Stimulated activated CD8-positive, alpha-beta memory T cell treated with anti-CD3 and anti-CD28 coated beads, Interleukin-12 subunit alpha, Interleukin-12 subunit beta, amount 100 ng/mL, for 24 hours (primary cell): ENCODE measurements at regions not wholly inside any gene's neighbourhood (a gene's known extent, or its start where the extent isn't known, plus 50 kb on each side); places are given as distances from the start of the nearest gene placed in this dataset.

Experiments used
- DNase-seq: peaks from one replicate; pipeline ENCODE4 v3.0.0-alpha.2; 2020; ENCODE audit errors: extremely low read depth

DNA sequence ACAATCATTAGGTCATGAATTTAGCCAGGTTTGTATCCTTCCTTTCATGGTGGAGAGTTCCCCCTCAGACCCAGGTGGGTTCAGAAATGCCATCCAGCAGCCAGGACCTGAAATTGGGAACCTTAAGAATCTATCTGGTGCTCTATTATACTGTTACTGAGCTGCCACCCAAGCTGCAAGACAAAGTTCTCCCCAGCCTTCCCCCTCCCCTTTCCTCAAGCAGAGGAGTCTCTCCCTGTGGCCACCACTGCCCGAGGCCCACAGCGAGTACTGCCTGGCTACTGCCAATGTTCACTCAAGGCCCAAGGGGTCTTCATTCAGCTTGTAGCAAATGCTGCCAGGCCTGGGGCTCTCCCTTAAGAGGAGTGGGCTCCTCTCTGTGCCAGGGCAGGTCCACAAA is 133.8 kb downstream of the TMEM38B start:
- no peak for DNase-seq

DNA sequence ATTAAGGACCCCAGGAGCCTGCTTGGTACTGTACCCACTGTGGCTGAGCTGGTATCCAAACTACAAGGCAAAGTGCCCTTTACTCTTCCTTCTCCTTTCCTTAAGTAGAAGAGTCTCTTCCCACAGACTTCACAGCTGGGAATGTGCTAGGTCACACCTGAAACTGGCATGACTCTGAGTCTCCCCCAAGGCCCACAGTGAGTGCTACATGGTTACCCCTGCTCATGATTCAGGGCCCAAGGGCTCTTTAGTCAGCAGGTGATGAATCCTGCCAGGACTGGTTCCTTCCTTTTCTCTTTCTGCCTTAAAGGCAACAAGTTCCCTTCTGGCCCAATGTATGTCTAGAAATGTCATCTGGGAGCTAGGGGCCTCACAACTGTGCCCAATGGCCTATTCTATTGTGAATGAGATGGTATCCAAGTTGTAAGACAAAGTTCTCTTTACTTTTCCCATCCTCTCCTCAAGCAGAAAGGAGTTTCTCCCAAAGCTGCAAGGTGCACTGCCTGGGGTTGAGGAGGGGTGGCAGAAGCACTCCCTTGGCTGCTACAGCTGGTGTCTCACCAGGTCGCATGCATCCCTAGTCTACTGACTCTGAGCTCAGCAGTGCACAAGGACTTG is 134.4 kb downstream of the TMEM38B start:
- DNase-seq, result no peak

DNA sequence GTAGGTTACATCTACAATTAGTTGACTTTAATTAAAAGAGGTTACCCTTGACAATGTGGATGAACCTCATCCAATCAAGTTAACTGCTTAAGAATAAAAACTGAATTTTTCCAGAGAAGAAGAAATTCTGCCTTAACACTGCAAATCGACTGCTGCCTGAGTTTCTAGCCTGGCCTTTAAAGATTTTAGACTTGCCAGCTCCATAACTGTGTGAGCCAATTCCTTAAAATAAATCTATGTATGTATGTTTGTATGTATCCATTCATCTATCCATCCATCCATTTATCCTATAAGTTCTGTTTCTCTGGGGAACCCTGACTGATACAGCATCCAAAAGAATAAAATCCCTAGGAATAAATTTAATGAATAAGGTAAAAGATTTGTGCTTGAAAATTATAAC is 136.1 kb downstream of the TMEM38B start:
- no peak for DNase-seq

DNA sequence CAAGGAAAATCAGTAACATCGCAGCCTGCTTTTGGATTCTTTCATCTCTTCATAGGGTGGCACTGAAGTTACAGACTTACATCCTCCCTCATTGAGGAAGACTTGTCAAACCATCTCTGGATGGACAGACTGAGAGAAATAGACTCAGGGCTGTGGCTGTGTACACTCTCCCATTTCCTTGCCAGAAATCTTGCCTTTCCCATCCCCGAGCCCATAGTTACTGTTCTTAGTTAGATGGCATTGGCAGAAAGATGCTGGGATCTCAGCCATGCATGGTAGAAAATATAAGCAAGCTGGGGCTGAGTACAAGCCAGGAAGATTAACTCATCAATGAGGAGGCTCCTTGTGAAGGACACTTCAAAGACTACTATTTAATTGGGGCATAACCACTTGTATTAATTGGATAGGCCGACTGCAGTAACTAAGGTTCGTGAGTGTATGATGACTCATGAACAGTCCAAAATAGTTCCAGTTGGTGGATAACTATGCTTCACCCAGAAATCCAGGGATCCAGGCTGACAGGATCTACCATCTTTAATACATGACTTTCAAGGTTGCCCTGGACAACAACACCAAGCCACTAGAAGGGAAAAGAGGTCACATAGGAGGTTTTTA is 137.9 kb downstream of the TMEM38B start:
- DNase-seq, result no peak

DNA sequence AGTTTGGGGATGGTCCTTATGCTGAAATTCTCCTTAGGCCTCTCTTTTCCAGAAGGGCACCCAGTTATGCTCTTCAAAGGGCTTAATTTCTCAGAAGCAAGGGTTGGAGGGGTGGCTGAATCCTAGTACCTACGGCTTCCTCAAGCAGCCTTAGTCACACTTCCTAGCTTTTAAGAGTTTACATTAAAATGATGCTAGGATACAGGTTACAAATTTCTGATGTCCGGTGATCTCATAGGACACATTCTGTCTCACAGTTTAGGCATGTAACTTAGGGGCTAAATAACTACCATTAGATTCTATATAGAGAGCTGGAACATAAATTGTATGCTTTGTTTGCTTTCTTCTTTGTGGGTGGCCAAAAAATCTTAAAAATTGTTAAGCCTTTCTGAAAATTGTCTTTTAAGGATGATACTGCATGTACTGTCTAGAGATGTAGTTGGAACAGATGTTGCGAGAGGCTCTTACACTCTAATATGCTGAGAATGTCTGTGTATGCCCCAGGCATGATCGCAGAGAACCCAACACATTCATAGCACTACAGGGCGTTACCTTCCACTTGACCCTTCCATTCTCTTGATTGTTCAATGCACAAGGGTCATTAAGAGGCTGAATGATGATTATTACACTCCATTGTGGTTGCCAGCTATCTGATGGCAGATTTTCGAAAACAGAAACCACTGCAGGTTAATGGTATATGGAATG is 139.1 kb downstream of the TMEM38B start:
- no peak for DNase-seq

DNA sequence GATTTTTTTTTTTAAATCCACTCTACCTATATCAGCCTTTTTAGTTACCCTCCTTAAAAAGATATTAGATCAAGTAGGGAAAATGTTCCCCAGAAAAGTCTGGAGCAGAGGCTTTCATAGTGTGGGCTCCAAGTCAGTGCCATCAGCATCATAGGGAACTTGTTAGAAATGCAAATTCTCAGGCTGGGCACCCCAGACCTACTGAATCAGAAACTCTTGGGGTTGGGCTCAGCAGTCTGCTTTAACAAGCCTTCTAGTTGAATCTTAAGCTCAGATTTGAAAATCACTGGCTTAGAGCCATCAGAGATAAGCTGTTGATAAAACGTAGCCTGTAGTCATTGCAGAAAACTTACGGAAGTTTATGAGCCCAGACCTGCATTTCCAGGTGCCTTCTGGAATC is 140.1 kb downstream of the TMEM38B start:
- DNase-seq, result no peak

DNA sequence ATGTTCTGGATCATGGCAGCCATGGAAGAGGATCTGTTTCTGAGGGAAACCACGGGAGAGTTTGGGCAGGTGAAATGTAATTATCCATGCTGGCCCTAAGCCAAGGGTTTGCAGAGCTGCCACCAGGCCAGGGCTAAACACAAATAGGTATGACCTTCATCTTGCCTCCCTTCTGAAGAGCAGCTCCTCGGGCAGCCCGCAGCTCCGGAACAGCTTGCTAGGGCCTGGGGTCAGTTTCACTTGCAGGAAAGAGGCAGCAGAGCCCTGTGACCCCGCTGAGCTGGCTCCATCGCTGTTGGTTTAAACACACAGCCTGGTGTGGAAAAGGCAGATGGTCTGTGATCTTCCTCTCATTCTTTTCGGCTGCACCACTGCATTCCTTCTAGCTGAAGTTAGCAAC is 141.4 kb downstream of the TMEM38B start:
- DNase-seq, result no peak

DNA sequence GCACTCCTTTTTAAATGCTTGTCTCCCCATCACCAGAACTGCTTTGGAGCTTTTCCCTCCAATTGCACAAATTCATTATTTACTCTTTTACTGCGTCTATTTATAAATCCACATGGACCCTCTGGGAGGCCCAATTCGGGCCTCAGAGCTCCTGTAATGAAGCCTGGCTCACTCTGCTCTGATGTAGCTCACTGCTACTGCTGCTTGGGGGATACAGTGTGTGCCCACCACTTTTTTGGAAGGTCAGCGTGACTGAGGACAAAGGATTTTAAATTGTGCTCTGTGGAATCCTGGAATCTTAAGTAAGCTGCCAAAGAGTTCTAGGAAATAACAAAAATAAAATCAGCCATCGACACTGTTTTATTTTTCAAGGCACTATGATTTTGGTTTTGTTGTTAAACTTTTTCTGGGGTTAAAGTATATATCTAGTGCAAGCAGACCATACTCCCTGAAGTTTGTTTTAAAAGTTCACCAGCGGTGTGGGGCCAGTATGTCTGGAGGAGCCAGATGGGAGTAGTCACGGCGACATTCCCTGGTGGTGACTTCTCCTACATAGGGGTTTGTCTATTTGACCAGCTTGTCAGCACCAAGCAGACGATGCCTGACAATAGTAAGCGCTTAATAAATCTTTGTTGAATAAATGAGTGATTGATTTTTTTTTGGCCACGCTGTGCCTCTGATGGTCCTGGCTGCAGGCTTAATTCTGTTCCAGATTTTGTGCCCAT is 142.8 kb downstream of the TMEM38B start:
- DNase-seq, result no peak

DNA sequence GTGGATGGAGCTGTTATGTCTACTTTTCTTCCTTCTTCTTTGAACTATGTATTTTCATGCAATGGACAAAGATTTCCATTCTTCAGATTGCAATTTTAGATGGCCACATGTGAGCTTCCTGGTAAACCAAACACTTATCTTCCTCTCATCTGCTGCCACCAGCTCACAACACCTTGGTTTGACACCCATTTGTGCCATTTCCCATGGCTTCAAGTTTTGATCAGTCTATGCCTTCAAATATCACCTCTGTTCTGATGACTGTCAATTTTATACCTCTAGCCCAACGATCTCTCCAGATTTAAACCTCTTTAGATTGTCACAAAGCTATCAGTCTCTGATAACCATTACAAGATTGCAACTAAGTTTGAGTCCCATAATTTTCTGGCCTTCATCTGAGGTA is 147.2 kb downstream of the TMEM38B start:
- DNase-seq, result no peak

DNA sequence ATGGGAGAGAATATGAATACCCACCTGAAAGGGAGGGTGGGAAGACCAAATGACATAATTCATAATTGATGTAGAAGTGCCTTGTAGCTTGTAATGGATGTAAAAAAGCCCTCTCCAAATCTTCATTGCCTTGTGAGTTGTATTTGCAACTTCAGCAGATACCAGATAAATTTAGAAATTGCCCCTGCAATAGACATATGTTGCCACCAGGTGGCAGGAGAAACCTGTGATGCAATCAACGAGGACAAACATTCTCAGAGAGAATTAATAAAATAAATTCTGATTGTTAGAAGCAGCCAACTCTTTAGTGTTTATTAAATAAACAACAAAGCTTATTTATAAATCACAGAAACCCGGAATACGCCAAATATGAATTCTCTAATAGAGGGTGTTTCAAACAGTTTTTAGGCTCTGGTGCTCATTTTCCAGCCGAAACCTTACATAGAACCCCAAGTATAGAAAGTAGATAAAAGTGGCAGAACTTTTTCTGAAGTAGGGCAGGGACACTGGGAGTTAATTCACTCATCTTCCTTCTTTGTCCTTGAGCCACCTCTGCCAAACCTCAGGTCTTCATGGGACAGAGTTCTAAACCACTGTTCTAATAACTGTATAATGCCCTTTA is 147.8 kb downstream of the TMEM38B start:
- no peak for DNase-seq

DNA sequence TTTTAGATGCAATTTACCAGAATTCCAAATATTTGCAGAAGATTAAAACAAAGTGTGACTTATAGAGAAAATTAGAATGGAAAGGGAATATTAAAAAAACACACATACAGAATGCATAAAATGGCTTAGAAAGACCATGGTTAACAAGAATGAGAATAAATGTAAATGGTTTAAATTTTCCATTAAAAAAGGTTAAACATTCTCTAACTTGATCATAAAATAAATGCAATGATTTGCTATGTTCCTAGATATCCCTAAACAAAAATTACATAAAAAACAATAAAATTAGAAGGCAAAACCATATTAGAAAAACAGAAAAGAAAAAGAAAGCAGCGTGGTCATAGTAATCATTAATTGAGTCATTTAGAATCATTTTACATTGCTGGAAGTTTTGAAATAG is 152.5 kb downstream of the TMEM38B start:
- DNase-seq, result no peak

DNA sequence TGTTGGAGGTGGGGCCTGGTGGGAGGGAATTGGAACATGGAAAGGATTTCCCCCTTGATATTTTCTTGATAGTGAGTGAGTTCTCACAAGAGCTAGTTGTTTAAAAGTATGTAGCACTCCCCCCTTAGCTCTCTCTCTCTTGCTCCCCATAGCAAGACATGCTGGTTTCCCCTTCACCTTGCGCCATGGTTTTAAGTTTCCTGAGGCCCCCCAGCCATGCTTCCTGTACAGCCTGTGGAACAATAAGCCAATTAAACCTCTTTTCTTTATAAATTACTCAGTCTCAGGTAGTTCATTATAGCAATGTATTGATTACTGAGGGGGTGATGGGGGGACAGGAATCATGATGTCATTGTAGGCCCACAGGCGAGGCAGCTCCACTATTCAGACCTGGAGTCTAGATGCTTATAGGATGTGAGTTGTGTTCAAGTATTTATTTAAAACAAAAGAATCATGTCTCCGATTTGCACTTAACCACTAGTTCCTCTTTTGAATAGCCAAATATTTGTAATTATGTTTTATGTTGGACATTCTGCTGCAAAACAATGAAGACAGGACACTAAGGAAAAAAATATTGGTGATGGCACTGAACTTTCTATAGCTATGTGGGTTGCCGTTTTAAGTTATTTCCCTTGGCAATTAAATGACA is 156.6 kb downstream of the TMEM38B start:
- DNase-seq, result no peak

DNA sequence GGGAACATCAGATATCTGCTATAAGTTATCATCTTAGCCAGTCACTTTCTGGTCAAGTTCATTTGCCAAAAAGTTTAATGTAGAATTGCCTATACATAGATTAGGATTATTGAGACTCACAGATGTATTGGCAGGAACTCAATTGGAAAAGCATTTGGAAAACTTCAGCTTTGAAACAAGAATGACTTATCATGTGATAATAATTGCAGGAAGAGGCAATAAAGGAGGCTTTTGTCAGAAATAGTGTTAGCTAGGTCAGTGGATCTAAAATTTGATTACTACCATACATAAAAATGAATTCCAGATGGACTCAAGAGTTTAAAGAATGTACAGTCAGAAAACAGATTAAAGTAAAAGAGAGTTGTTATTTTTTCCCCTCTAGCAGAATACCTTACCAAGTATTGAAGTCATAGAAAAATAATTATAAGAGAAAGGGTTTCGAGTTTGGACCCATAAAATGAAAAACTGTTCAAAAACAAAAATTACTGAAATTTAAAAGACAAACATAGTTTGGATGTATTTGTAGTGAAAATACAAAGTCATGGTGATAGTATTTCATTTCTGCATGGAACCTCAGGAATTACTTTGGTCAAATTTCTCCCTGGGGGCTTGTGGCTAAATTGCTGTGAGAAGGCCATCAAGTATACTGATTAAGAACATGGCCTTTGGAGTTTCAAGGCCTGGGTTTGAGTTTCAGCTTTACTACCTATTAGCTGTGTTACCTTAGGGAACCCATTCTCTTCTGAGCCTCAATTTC is 159.9 kb downstream of the TMEM38B start:
- DNase-seq, result no peak

DNA sequence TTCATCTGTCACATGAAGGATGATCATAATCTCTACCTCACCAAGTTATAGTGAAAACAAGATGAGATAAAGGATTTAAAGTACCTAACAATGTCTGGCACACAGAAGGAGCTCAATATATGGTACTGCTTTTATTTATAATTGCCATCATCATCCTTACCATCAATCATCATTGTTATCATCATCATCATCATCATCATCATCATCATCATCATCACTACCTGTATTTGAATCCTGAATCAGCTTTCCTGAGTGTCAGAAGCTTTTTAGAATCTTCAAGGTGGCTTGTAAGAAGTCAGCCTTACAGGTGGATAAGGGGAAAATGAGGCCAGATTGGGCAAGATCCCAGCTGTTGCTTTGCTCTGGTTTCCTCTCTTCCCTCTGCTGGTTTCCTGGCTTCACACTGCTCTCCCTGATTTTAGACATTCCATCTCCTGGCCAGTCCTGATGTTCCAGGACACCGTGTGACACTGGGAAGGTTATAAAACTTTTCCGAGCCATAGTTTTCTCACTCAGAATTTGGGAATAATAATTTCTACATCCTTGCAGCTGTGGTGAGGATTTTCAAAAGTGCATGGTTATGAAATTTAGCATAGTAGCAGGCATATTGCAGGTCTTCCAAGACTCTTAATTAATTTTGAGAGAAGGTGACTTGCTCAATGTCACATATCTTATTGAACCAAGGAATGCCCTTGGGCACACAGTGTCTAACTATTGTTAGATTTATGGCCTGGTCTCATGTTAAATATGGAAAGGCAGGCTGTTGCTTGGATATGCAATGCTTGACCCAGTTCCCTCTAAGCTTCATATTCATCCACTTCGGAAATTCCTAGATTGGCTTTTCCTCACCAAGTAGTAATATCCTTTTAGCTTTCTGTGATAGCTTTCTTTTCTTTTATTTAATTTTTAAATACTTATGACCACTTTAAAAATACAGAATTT is 160.7 kb downstream of the TMEM38B start:
- no peak for DNase-seq

DNA sequence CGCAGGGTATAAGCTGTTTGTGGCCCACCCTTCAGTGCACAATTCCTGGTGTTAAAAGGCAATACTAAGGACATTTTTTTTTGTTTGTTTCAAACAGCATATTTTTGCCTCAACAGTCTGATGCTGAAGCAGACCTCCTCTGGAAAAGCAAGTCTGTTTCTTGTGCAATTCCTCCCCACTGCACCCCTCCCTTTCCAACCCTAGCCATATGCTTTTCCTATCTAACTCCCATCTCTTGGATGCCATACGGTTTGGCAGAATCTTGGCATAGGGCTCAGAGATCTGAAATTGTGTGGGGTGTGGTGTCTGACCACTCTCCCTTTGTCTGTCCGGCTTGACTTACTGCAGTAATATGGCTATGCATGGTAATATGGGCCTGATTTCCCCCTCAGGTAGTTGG is 161.6 kb downstream of the TMEM38B start:
- DNase-seq, result no peak

DNA sequence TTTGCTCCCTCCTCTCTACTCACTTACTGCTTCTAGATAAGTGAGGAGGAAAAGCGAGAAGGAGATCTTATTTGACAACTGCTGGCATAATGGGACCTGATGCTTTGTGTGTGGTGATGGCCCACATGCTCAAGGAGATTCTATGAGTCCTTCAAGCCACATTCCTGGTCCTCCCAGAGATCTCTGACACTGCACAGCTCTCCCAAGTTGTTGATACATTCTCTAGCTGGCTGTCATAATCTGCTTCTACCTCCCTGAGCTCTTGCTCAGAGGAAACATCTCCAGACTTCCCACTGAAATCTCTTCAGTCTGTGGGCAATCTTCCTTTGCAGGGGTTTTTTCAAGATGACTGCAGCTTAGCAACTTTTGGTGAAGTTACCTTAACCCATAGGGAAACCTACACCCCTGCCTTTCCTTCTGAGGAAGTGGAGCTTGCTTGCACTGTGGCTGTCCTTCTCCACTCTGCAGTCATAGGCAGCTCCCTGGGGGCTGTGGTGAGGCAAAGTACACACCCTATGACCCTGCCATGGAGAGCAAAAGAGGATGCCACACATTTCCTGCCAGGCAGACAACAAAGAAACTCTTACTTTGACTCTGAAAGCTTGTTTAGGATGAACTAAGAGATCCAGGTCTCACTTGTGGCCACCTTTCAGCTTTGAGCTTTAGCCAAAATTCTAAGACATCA is 163.8 kb downstream of the TMEM38B start:
- DNase-seq, result no peak

DNA sequence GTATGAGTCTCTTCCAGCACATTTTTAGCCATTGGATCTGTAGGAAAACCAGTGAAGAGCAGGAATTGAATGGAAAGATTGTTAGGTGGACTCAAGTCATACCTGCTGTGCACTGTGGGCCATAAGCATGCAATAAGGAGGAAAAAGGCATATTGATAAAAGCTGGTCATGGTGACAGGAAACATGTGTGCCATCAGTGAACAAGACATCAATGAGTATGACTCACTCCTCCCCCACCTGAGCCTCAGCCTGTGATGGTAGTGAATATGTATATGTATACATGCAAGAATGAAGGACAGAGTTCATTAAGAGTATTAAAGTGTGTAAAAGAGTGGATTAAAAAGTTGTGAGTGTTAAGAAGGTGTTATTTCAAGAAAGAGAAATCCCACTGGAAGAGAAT is 164.5 kb downstream of the TMEM38B start:
- no peak for DNase-seq

DNA sequence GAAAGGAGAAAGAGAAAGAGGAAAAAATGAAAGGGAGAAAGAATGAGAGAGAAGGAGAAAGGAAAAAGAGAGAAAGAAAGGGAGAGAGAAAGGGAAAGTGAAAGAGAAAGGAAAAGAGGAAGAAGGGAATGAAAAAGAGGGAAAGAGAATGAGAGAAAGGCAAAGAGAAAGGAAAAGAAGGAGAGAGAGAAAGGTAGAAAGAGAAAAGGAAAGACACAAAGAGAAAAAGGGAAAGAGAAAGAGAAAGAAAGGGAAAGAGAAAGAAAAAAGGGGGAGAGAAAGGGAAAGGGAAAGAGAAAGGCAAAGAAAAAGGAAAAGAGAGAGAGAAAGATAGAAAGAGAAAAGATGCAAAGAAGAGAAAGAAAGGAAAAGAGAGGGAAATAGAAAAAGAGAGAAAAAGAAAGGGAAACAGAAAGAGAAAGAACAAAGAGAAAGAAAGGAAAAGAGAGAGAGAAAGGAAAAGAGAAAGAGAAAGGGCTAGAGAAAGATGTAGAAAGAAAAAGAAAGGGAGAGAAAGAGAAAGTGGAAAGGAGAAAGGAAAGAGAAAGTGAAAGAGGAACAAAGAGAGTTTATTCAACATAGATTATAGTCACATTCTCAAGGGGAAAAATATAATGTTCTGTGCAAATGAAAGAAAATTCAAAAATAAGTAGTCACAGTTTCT is 165.2 kb downstream of the TMEM38B start:
- no peak for DNase-seq

DNA sequence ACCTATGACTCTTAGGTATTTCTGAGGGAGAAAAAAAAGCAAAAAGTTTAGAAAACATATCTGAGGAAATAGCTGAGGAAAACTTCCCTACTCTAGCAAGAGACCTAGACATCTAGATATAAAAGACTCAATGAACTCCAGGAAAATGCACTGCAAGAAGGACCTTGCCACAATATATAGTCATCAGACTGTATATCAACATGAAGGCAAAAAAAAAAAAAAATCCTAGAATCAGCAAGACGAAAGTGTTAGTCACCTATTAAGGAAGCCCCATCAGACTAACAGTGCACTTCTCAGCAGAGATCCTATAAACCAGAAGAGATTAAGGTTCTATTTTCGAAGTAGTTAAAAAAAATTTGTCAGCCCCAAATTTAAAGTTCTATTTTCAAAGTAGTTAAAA is 166.2 kb downstream of the TMEM38B start:
- no peak for DNase-seq
